ENCODE measurements at regions not wholly inside any gene's neighbourhood (a gene's known extent, or its start where the extent isn't known, plus 50 kb on each side); places are given as distances from the start of the nearest gene placed in this dataset.

- DNase-seq (ENCODE audit: low read depth), result no peak
Observed at GRCh38 chr5:74027732-74028338, 401.8 kb downstream of the ARHGEF28 start.

- DNase-seq (ENCODE audit: low read depth), result no peak
Observed at GRCh38 chr5:74026310-74026709, 400.3 kb downstream of the ARHGEF28 start.

GRCh38 chr5:74021126-74021525 lies 395.1 kb downstream of the ARHGEF28 start:
- DNase-seq (ENCODE audit: low read depth), result no peak

- DNase-seq (ENCODE audit: low read depth), result no peak
Observed at GRCh38 chr5:74020503-74020902, 394.5 kb downstream of the ARHGEF28 start.

- DNase-seq (ENCODE audit: low read depth), result no peak
Observed at GRCh38 chr5:74019923-74020322, 393.9 kb downstream of the ARHGEF28 start.

- no peak for DNase-seq (ENCODE audit: low read depth)
Observed at GRCh38 chr5:74017786-74018211, 391.8 kb downstream of the ARHGEF28 start.

- no peak for DNase-seq (ENCODE audit: low read depth)
Observed at GRCh38 chr5:74017112-74017511, 391.1 kb downstream of the ARHGEF28 start.

GRCh38 chr5:74016373-74016772 lies 390.4 kb downstream of the ARHGEF28 start:
- DNase-seq (ENCODE audit: low read depth), result no peak

GRCh38 chr5:74015716-74016115 lies 389.7 kb downstream of the ARHGEF28 start:
- DNase-seq (ENCODE audit: low read depth), result no peak

- no peak for DNase-seq (ENCODE audit: low read depth)
Observed at GRCh38 chr5:74013222-74013621, 387.2 kb downstream of the ARHGEF28 start.

- DNase-seq (ENCODE audit: low read depth), result no peak
Observed at GRCh38 chr5:74009502-74009901, 383.5 kb downstream of the ARHGEF28 start.

- no peak for DNase-seq (ENCODE audit: low read depth)
Observed at GRCh38 chr5:74007193-74007592, 381.2 kb downstream of the ARHGEF28 start.

GRCh38 chr5:73999297-73999696 lies 373.3 kb downstream of the ARHGEF28 start:
- DNase-seq (ENCODE audit: low read depth), result no peak

GRCh38 chr5:73998489-73998888 lies 372.5 kb downstream of the ARHGEF28 start:
- no peak for DNase-seq (ENCODE audit: low read depth)

- DNase-seq (ENCODE audit: low read depth), result no peak
Observed at GRCh38 chr5:73997960-73998359, 372.0 kb downstream of the ARHGEF28 start.

GRCh38 chr5:73996151-73996755 lies 370.3 kb downstream of the ARHGEF28 start:
- DNase-seq (ENCODE audit: low read depth), result no peak

GRCh38 chr5:73994963-73995362 lies 369.0 kb downstream of the ARHGEF28 start:
- no peak for DNase-seq (ENCODE audit: low read depth)
